Neural cell (in vitro differentiated cells): ENCODE measurements at regions not wholly inside any gene's neighbourhood (a gene's known extent, or its start where the extent isn't known, plus 50 kb on each side); places are given as distances from the start of the nearest gene placed in this dataset.

Source experiments
- H2AFZ ChIP-seq: fragments of 200-600, 300-800 bp; sonication (generic), shearing (Covaris generic); 2 replicates; pipeline ENCODE4 v1.6.0; 2014; ENCODE audit warnings: low read depth, mild to moderate bottlenecking, antibody characterized with exemption, low read length, moderate library complexity
- H3F3A ChIP-seq: fragments of 200-600 bp; shearing (Covaris generic); 2 replicates; pipeline ENCODE4 v1.6.1; 2016; ENCODE audit warnings: mild to moderate bottlenecking, moderate library complexity, mixed read lengths, antibody characterized with exemption, low read length; ENCODE audit not compliant: insufficient read depth, poor library complexity, severe bottlenecking
- H3K27ac ChIP-seq: fragments of 200-600, 300-800 bp; sonication (generic), shearing (Covaris generic); 2 replicates; pipeline ENCODE4 v1.5.1; 2014; ENCODE audit warnings: mild to moderate bottlenecking, low read length, moderate library complexity
- H3K27me3 ChIP-seq: fragments of 300-800, 200-600 bp; sonication (generic), shearing (Covaris generic); 2 replicates; pipeline ENCODE4 v1.6.0; 2014; ENCODE audit warnings: mild to moderate bottlenecking, low read depth, low read length, moderate library complexity; ENCODE audit not compliant: insufficient read depth
- H3K36me3 ChIP-seq: fragments of 300-800, 200-600 bp; sonication (generic), shearing (Covaris generic); 2 replicates; pipeline ENCODE4 v1.5.1; 2014; ENCODE audit warnings: mild to moderate bottlenecking, antibody characterized with exemption, low read length, moderate library complexity; ENCODE audit not compliant: insufficient read depth
- H3K4me2 ChIP-seq: fragments of 300-800, 200-600 bp; sonication (generic), shearing (Covaris generic); 2 replicates; pipeline ENCODE4 v1.6.0; 2014; ENCODE audit warnings: mild to moderate bottlenecking, low read length
- H3K4me3 ChIP-seq: fragments of 300-800, 200-600 bp; sonication (generic), shearing (Covaris generic); 2 replicates; pipeline ENCODE4 v1.5.1; 2014; ENCODE audit warnings: mild to moderate bottlenecking, low read length, moderate library complexity
- H3K79me2 ChIP-seq: fragments of 200-600 bp; shearing (Covaris generic); replicated peaks from 2 replicates; pipeline ENCODE4 v1.6.0; 2014; ENCODE audit warnings: mild to moderate bottlenecking, low read length, moderate library complexity; ENCODE audit not compliant: insufficient read depth
- H3K9ac ChIP-seq: fragments of 300-800, 200-600 bp; sonication (generic), shearing (Covaris generic); 2 replicates; pipeline ENCODE4 v1.6.1; 2016; ENCODE audit warnings: mild to moderate bottlenecking, low read length, mixed read lengths
- H3K9me2 ChIP-seq: fragments of 200-600 bp; shearing (Covaris generic); 2 replicates; pipeline ENCODE4 v1.6.1; 2016; ENCODE audit warnings: mild to moderate bottlenecking, low read length, mixed read lengths; ENCODE audit not compliant: insufficient read depth
- H3K9me3 ChIP-seq: fragments of 200-600, 300-800 bp; sonication (generic), shearing (Covaris generic); 2 replicates; pipeline ENCODE4 v1.6.1; 2016; ENCODE audit warnings: mild to moderate bottlenecking, mixed run types, low read length, moderate library complexity, mixed read lengths
- H4K20me1 ChIP-seq: fragments of 200-600 bp; shearing (Covaris generic); 2 replicates; pipeline ENCODE4 v1.6.1; 2016; ENCODE audit warnings: mild to moderate bottlenecking, mixed run types; ENCODE audit not compliant: insufficient read depth
- CTCF ChIP-seq: fragments of 450-650 bp; IDR thresholded peaks from 2 replicates; pipeline ENCODE4 v1.5.1; 2014; ENCODE audit warnings: antibody characterized with exemption, mild to moderate bottlenecking, moderate library complexity; ENCODE audit not compliant: poor library complexity, severe bottlenecking
- EP300 ChIP-seq: fragments of 450-650 bp; conservative IDR thresholded peaks from 2 replicates; pipeline ENCODE4 v1.6.1; 2014; ENCODE audit warnings: antibody characterized with exemption, mild to moderate bottlenecking, moderate library complexity; ENCODE audit not compliant: poor library complexity, severe bottlenecking
- EZH2 ChIP-seq: fragments of 200-600, 300-800 bp; shearing (Covaris generic), sonication (generic); IDR thresholded peaks from 2 replicates; pipeline ENCODE4 v1.6.1; 2014; ENCODE audit warnings: antibody characterized with exemption, low read length, borderline replicate concordance, mild to moderate bottlenecking; ENCODE audit not compliant: insufficient read depth, poor library complexity, severe bottlenecking
- MXI1 ChIP-seq: fragments of 450-650 bp; conservative IDR thresholded peaks from 2 replicates; pipeline ENCODE4 v1.6.1; 2014; ENCODE audit warnings: antibody characterized with exemption, mild to moderate bottlenecking; ENCODE audit not compliant: poor library complexity, severe bottlenecking
- POLR2AphosphoS5 ChIP-seq: IDR thresholded peaks from 2 replicates; pipeline ENCODE4 v1.6.1; 2012
- RAD21 ChIP-seq: fragments of 450-650 bp; conservative IDR thresholded peaks from 2 replicates; pipeline ENCODE4 v1.6.1; 2014; ENCODE audit warnings: antibody characterized with exemption, mild to moderate bottlenecking, moderate library complexity
- REST ChIP-seq: IDR thresholded peaks from 2 replicates; pipeline ENCODE4 v1.6.1; 2012; ENCODE audit warnings: borderline replicate concordance
- SMC3 ChIP-seq: fragments of 450-650 bp; conservative IDR thresholded peaks from 2 replicates; pipeline ENCODE4 v1.6.1; 2014; ENCODE audit warnings: antibody characterized with exemption, mild to moderate bottlenecking, moderate library complexity; ENCODE audit not compliant: poor library complexity
- TAF1 ChIP-seq: IDR thresholded peaks from 2 replicates; pipeline ENCODE4 v1.6.1; 2012; ENCODE audit warnings: low read depth

GRCh38 chr10:36390221-36390620, 735.2 kb upstream of the ANKRD30A start:
- Histone ChIP-seq H2AFZ (no peak overlapping the region), H3K36me3 (no peaks in the 10 kb centered on the region), H3K4me2 (no peak overlapping the region), H3K27ac (no peak overlapping the region), H4K20me1 (no peaks in the 10 kb centered on the region), H3K9me3 (no peaks in the 10 kb centered on the region), H3K9ac (no peak overlapping the region), H3K79me2 (no peaks in the 10 kb centered on the region), H3F3A (no peaks in the 10 kb centered on the region), H3K4me3 (no peak overlapping the region), H3K9me2 (no peaks in the 10 kb centered on the region), H3K27me3 (no peaks in the 10 kb centered on the region)
- no peak for TF ChIP-seq EZH2
- TF ChIP-seq RAD21: no peak
- no peak for TF ChIP-seq POLR2AphosphoS5
- TF ChIP-seq SMC3: no peak
- no peak for TF ChIP-seq MXI1
- no peak for TF ChIP-seq EP300
- no peak for TF ChIP-seq CTCF
- TF ChIP-seq TAF1: no peak
- TF ChIP-seq REST: no peak

- no peaks in the 10 kb centered on the region for H3K9me3 ChIP-seq
- no peaks in the 10 kb centered on the region for H3K79me2 ChIP-seq
- H3K4me2 ChIP-seq: no peak overlapping the region
- H3F3A ChIP-seq: no peaks in the 10 kb centered on the region
- H3K36me3 ChIP-seq: no peaks in the 10 kb centered on the region
- H3K9me2 ChIP-seq: no peaks in the 10 kb centered on the region
- no peaks in the 10 kb centered on the region for H3K27me3 ChIP-seq
- H3K9ac ChIP-seq: no peak overlapping the region
- no peak overlapping the region for H3K27ac ChIP-seq
- no peak for TF ChIP-seq EP300
- no peak for TF ChIP-seq POLR2AphosphoS5
- no peak for TF ChIP-seq MXI1
- TF ChIP-seq REST: no peak
- no peak for TF ChIP-seq TAF1
- TF ChIP-seq CTCF: no peak
- no peak for TF ChIP-seq SMC3
- no peak for TF ChIP-seq RAD21
- no peak for TF ChIP-seq EZH2
- no peak overlapping the region for H2AFZ ChIP-seq
- no peaks in the 10 kb centered on the region for H4K20me1 ChIP-seq
- H3K4me3 ChIP-seq: no peak overlapping the region
Observed at GRCh38 chr10:36388166-36388565, 737.2 kb upstream of the ANKRD30A start.
